Muscle layer of duodenum (tissue), 2 donors: ENCODE measurements at regions not wholly inside any gene's neighbourhood (a gene's known extent, or its start where the extent isn't known, plus 50 kb on each side); places are given as distances from the start of the nearest gene placed in this dataset.

Experiments used
- H3K27ac ChIP-seq: one replicate; pipeline ENCODE4 v1.7.0; 2013; ENCODE audit warnings: mild to moderate bottlenecking, low read length
- H3K27me3 ChIP-seq: one replicate; pipeline ENCODE4 v1.7.0; 2013; ENCODE audit warnings: low read depth, mild to moderate bottlenecking, control low read depth, low read length
- H3K36me3 ChIP-seq, 2 donors: one replicate each; pipeline ENCODE4 v1.7.0; 2013; ENCODE audit warnings: low read length in 2 of 2, control low read depth in 1 of 2, mild to moderate bottlenecking in 1 of 2; ENCODE audit not compliant: insufficient read depth in 2 of 2, control insufficient read depth in 1 of 2
- H3K4me1 ChIP-seq, 2 donors: one replicate each; pipeline ENCODE4 v1.7.0; 2013; ENCODE audit warnings: low read length in 2 of 2, mild to moderate bottlenecking in 2 of 2, control low read depth in 1 of 2, moderate library complexity in 1 of 2; ENCODE audit not compliant: insufficient read depth in 2 of 2, control insufficient read depth in 1 of 2
- H3K4me3 ChIP-seq, 2 donors: one replicate each; pipeline ENCODE4 v1.7.0; 2013; ENCODE audit warnings: low read length in 2 of 2, low read depth in 1 of 2, mild to moderate bottlenecking in 1 of 2
- H3K9me3 ChIP-seq, 2 donors: one replicate each; pipeline ENCODE4 v1.7.0; 2013; ENCODE audit warnings: low read length in 2 of 2, control low read depth in 1 of 2, mild to moderate bottlenecking in 1 of 2; ENCODE audit not compliant: control insufficient read depth in 1 of 2
- donor health status: healthy.

- Histone ChIP-seq H3K4me3 (no peak overlapping the region), H3K36me3 (no peaks in the 10 kb centered on the region), H3K4me1 (no peaks in the 10 kb centered on the region), H3K27me3 (no peaks in the 10 kb centered on the region), H3K27ac (no peak overlapping the region), H3K9me3 (no peaks in the 10 kb centered on the region)
These were observed 432.5 kb upstream of the ZFHX3 start for GRCh38 chr16:73480381-73480780.

- no peaks in the 10 kb centered on the region for H3K36me3 ChIP-seq
- no peak overlapping the region for H3K27ac ChIP-seq
- H3K9me3 ChIP-seq, result no peaks in the 10 kb centered on the region
- peaks cover 0 to 5% of the 10 kb centered on the region in 2 donors for H3K4me1 ChIP-seq
- no peak overlapping the region for H3K4me3 ChIP-seq
- no peaks in the 10 kb centered on the region for H3K27me3 ChIP-seq
These were observed 425.8 kb upstream of the ZFHX3 start for GRCh38 chr16:73473713-73474112.

- Histone ChIP-seq H3K4me1 (no peaks in the 10 kb centered on the region), H3K4me3 (no peak overlapping the region), H3K27ac (no peak overlapping the region), H3K9me3 (peaks cover 0 to 7% of the 10 kb centered on the region in 2 donors), H3K36me3 (no peaks in the 10 kb centered on the region), H3K27me3 (no peaks in the 10 kb centered on the region)
These were observed 416.9 kb upstream of the ZFHX3 start for GRCh38 chr16:73464834-73465233.

- Histone ChIP-seq H3K4me3 (no peak overlapping the region), H3K36me3 (no peaks in the 10 kb centered on the region), H3K27me3 (no peaks in the 10 kb centered on the region), H3K4me1 (no peaks in the 10 kb centered on the region), H3K9me3 (peaks cover 0 to 7% of the 10 kb centered on the region in 2 donors), H3K27ac (no peak overlapping the region)
These were observed 411.7 kb upstream of the ZFHX3 start for GRCh38 chr16:73459586-73459985.

- Histone ChIP-seq H3K36me3 (no peaks in the 10 kb centered on the region), H3K4me1 (no peaks in the 10 kb centered on the region), H3K9me3 (peaks cover 0 to 7% of the 10 kb centered on the region in 2 donors), H3K4me3 (no peak overlapping the region), H3K27me3 (no peaks in the 10 kb centered on the region), H3K27ac (no peak overlapping the region)
These were observed 409.9 kb upstream of the ZFHX3 start for GRCh38 chr16:73457851-73458250.

GRCh38 chr16:73448970-73449369 lies 401.0 kb upstream of the ZFHX3 start:
- peaks cover 0 to 20% of the 10 kb centered on the region in 2 donors for H3K9me3 ChIP-seq
- no peaks in the 10 kb centered on the region for H3K27me3 ChIP-seq
- H3K4me1 ChIP-seq, result no peaks in the 10 kb centered on the region
- H3K27ac ChIP-seq, result no peak overlapping the region
- no peaks in the 10 kb centered on the region for H3K36me3 ChIP-seq
- H3K4me3 ChIP-seq, result no peak overlapping the region

- Histone ChIP-seq H3K4me3 (no peak overlapping the region), H3K4me1 (no peaks in the 10 kb centered on the region), H3K27me3 (no peaks in the 10 kb centered on the region), H3K36me3 (no peaks in the 10 kb centered on the region), H3K9me3 (peaks cover 0 to 20% of the 10 kb centered on the region in 2 donors), H3K27ac (no peak overlapping the region)
These were observed 399.9 kb upstream of the ZFHX3 start for GRCh38 chr16:73447846-73448245.

GRCh38 chr16:73434621-73435020 lies 386.7 kb upstream of the ZFHX3 start:
- Histone ChIP-seq H3K27me3 (no peaks in the 10 kb centered on the region), H3K4me3 (no peak overlapping the region), H3K27ac (no peak overlapping the region), H3K36me3 (no peaks in the 10 kb centered on the region), H3K4me1 (no peaks in the 10 kb centered on the region), H3K9me3 (no peaks in the 10 kb centered on the region)

GRCh38 chr16:73433731-73434307 lies 385.9 kb upstream of the ZFHX3 start:
- Histone ChIP-seq H3K4me1 (no peaks in the 10 kb centered on the region), H3K36me3 (no peaks in the 10 kb centered on the region), H3K4me3 (no peak overlapping the region), H3K9me3 (no peaks in the 10 kb centered on the region), H3K27me3 (no peaks in the 10 kb centered on the region), H3K27ac (no peak overlapping the region)

GRCh38 chr16:73432850-73433730 lies 385.2 kb upstream of the ZFHX3 start:
- Histone ChIP-seq H3K36me3 (no peaks in the 10 kb centered on the region), H3K27ac (no peak overlapping the region), H3K4me3 (no peak overlapping the region), H3K27me3 (no peaks in the 10 kb centered on the region), H3K4me1 (no peaks in the 10 kb centered on the region), H3K9me3 (no peaks in the 10 kb centered on the region)

GRCh38 chr16:73430138-73430537 lies 382.2 kb upstream of the ZFHX3 start:
- H3K27me3 ChIP-seq, result no peaks in the 10 kb centered on the region
- H3K27ac ChIP-seq, result no peak overlapping the region
- no peak overlapping the region for H3K4me3 ChIP-seq
- H3K36me3 ChIP-seq, result no peaks in the 10 kb centered on the region
- H3K4me1 ChIP-seq, result no peaks in the 10 kb centered on the region
- H3K9me3 ChIP-seq, result no peaks in the 10 kb centered on the region
